ENCODE measurements at regions not wholly inside any gene's neighbourhood (a gene's known extent, or its start where the extent isn't known, plus 50 kb on each side); places are given as distances from the start of the nearest gene placed in this dataset.

GRCh38 chr17:5962371-5962770 lies 107.8 kb upstream of the WSCD1 start:
- no peaks in the 10 kb centered on the region for H3K9me2 ChIP-seq (replicated peaks; ENCODE audit: insufficient read depth, low read length)

GRCh38 chr17:5971969-5972368 lies 98.2 kb upstream of the WSCD1 start:
- TF ChIP-seq CTCF (IDR thresholded peaks at IDR 0.05; ENCODE audit: insufficient read depth, low read length, poor library complexity, severe bottlenecking) = no peak
- no peak for TF ChIP-seq EZH2phosphoT487 (conservative IDR thresholded peaks at IDR 0.05; ENCODE audit: low read length)
- H3K9ac ChIP-seq (ENCODE audit: low read length) = no peak overlapping the region

More at GRCh38 chr17:5962371-5962770, 107.8 kb upstream of the WSCD1 start:
- Histone ChIP-seq H3K4me3 (ENCODE audit: insufficient read depth, low read length, poor library complexity, severe bottlenecking) (no peak overlapping the region), H4K20me1 (ENCODE audit: low read depth, low read length) (no peaks in the 10 kb centered on the region), H3K9ac (ENCODE audit: low read length) (no peak overlapping the region), H3F3A (ENCODE audit: insufficient read depth) (no peaks in the 10 kb centered on the region), H2AFZ (ENCODE audit: low read depth, low read length, severe bottlenecking) (no peak overlapping the region), H3K27me3 (ENCODE audit: low read length) (no peaks in the 10 kb centered on the region), H3K4me2 (ENCODE audit: low read depth, low read length, poor library complexity, severe bottlenecking) (no peak overlapping the region), H3K9me3 (ENCODE audit: insufficient read depth, low read length) (no peaks in the 10 kb centered on the region), H3K36me3 (ENCODE audit: low read length) (no peaks in the 10 kb centered on the region), H3K27ac (ENCODE audit: low read depth, low read length) (no peak overlapping the region), H3K79me2 (ENCODE audit: insufficient read depth, low read length) (no peaks in the 10 kb centered on the region)
- no peak for TF ChIP-seq CTCF (IDR thresholded peaks at IDR 0.05; ENCODE audit: insufficient read depth, low read length, poor library complexity, severe bottlenecking)
- TF ChIP-seq EZH2phosphoT487 (conservative IDR thresholded peaks at IDR 0.05; ENCODE audit: low read length) = no peak

GRCh38 chr17:5973410-5973809 lies 96.8 kb upstream of the WSCD1 start:
- Histone ChIP-seq H3K79me2 (ENCODE audit: insufficient read depth, low read length) (no peaks in the 10 kb centered on the region), H3K9me2 (replicated peaks; ENCODE audit: insufficient read depth, low read length) (no peaks in the 10 kb centered on the region), H3K4me2 (ENCODE audit: low read depth, low read length, poor library complexity, severe bottlenecking) (no peak overlapping the region), H4K20me1 (ENCODE audit: low read depth, low read length) (no peaks in the 10 kb centered on the region), H3K27me3 (ENCODE audit: low read length) (no peaks in the 10 kb centered on the region), H3F3A (ENCODE audit: insufficient read depth) (no peaks in the 10 kb centered on the region), H3K27ac (ENCODE audit: low read depth, low read length) (no peak overlapping the region), H2AFZ (ENCODE audit: low read depth, low read length, severe bottlenecking) (no peak overlapping the region), H3K9me3 (ENCODE audit: insufficient read depth, low read length) (no peaks in the 10 kb centered on the region; the same call in 1 of the 2 replicates), H3K4me3 (ENCODE audit: insufficient read depth, low read length, poor library complexity, severe bottlenecking) (no peak overlapping the region), H3K9ac (ENCODE audit: low read length) (no peak overlapping the region), H3K36me3 (ENCODE audit: low read length) (no peaks in the 10 kb centered on the region)
- TF ChIP-seq CTCF (IDR thresholded peaks at IDR 0.05; ENCODE audit: insufficient read depth, low read length, poor library complexity, severe bottlenecking) (no peak), EZH2phosphoT487 (conservative IDR thresholded peaks at IDR 0.05; ENCODE audit: low read length) (no peak)

More at GRCh38 chr17:5971969-5972368, 98.2 kb upstream of the WSCD1 start:
- H3K9me3 ChIP-seq (ENCODE audit: insufficient read depth, low read length) = no peaks in the 10 kb centered on the region; the same call in 1 of the 2 replicates
- H3K4me3 ChIP-seq (ENCODE audit: insufficient read depth, low read length, poor library complexity, severe bottlenecking) = no peak overlapping the region
- H3K27ac ChIP-seq (ENCODE audit: low read depth, low read length) = no peak overlapping the region
- no peaks in the 10 kb centered on the region for H3K36me3 ChIP-seq (ENCODE audit: low read length)
- H3F3A ChIP-seq (ENCODE audit: insufficient read depth) = no peaks in the 10 kb centered on the region
- no peaks in the 10 kb centered on the region for H3K27me3 ChIP-seq (ENCODE audit: low read length)
- no peak overlapping the region for H2AFZ ChIP-seq (ENCODE audit: low read depth, low read length, severe bottlenecking)
- H3K4me2 ChIP-seq (ENCODE audit: low read depth, low read length, poor library complexity, severe bottlenecking) = no peak overlapping the region
- no peaks in the 10 kb centered on the region for H4K20me1 ChIP-seq (ENCODE audit: low read depth, low read length)
- no peaks in the 10 kb centered on the region for H3K9me2 ChIP-seq (replicated peaks; ENCODE audit: insufficient read depth, low read length)
- H3K79me2 ChIP-seq (ENCODE audit: insufficient read depth, low read length) = no peaks in the 10 kb centered on the region

Measured in SU-DHL-6 (cell line).